ENCODE measurements at regions not wholly inside any gene's neighbourhood (a gene's known extent, or its start where the extent isn't known, plus 50 kb on each side); places are given as distances from the start of the nearest gene placed in this dataset.

DNA sequence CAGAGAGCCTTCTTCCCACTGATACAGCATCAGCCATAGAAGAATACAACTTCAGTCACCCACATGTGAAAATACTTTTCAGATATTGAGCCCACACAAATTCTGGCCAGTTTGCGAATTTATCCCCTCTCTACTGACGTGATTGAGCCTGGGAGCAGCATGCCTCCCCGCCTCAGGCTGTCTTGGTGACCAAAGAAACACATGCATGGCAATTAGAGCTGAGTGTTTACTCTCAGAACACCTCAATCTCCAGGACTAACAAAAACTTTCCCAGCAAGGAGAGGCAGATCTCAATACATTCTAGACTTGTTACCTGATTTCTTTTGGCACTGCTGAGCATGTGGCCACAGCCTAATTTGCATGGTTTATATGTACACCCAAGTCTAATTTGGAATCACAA is 122.5 kb downstream of the TMEM26 start:
- no peak for TF ChIP-seq ZFX (IDR thresholded peaks at IDR 0.05)
- TF ChIP-seq, protein P1, sequence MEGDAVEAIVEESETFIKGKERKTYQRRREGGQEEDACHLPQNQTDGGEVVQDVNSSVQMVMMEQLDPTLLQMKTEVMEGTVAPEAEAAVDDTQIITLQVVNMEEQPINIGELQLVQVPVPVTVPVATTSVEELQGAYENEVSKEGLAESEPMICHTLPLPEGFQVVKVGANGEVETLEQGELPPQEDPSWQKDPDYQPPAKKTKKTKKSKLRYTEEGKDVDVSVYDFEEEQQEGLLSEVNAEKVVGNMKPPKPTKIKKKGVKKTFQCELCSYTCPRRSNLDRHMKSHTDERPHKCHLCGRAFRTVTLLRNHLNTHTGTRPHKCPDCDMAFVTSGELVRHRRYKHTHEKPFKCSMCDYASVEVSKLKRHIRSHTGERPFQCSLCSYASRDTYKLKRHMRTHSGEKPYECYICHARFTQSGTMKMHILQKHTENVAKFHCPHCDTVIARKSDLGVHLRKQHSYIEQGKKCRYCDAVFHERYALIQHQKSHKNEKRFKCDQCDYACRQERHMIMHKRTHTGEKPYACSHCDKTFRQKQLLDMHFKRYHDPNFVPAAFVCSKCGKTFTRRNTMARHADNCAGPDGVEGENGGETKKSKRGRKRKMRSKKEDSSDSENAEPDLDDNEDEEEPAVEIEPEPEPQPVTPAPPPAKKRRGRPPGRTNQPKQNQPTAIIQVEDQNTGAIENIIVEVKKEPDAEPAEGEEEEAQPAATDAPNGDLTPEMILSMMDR (conservative IDR thresholded peaks at IDR 0.05): no peak
- no peak overlapping the region for H3K27ac ChIP-seq

DNA sequence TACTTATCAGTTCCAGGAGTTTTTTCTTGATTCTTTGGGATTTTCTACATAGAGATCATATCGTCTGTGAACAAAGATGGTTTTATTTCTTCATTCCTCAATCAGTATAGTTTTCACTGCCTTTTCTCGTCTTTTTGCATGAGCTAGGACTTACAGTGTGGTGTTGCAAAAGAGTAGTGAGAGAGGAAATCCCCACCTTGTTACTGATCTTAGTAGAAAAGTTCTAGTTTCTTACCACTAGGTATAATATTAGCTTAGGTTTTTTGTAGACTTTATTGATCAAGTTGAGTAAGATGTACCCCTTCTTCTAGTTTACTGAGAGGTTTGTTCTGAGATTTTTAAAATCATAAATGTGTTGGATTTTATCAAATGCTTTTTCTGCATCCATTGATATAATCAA is 123.3 kb downstream of the TMEM26 start:
- TF ChIP-seq ZFX (IDR thresholded peaks at IDR 0.05): no peak
- TF ChIP-seq, protein P1 (conservative IDR thresholded peaks at IDR 0.05): no peak

DNA sequence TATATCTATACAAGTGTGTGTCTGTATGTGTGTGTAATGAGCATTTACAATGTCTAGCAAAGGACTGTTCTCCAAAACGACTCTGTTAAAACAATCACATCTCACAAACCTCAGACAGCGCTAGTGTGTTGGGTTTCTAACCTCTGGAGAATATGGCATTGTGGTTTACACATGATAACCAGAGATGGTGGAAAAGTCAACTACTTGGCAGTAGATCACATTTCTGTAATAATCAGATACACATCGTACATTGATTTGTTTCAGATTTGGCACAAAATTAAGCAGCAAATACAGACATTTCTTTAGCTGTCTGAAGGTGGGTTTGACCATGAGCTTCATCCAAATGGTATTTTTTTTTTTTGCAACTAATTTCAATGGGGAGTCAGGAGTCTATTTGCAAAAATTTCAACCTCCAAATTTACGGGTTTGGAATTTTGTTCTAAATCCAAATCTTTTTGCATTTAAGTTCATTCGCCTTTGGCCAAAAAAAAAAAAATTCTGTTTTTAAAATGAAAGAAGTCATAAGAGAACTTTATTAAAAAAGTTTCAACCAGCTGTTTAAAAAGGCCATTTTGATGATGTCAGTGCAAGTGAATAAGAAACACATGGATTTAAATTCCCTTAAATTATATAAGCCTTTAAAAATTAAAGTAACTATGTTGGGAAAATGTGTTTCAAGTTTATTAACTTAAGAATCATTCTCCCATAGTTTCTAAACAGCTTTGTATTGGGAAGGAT is 127.8 kb downstream of the TMEM26 start:
- no peak for TF ChIP-seq ZFX (IDR thresholded peaks at IDR 0.05)
- TF ChIP-seq, protein P1 (conservative IDR thresholded peaks at IDR 0.05): no peak
- no peak overlapping the region for H3K27ac ChIP-seq

More for the DNA sequence above, 123.3 kb downstream of the TMEM26 start:
- no peak overlapping the region for H3K27ac ChIP-seq

DNA sequence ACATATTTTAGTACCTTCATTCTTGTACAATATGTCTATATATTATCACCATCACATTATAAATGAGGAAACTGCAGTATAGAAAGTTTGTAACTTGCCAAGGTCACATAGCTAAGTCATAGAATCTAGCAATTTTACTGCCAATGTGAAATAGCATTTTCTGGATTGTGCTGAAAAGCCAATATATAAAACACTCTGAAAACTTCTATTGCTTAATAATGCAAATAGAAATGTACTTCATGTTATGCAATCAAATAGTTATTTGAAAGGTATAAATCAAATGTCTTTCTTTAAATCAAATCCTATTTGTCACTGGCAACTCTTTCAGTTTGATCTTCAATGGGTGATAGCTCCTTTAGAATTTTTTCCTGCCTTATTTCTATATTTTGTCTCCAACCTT is 129.5 kb downstream of the TMEM26 start:
- H3K27ac ChIP-seq: no peak overlapping the region
- TF ChIP-seq ZFX (IDR thresholded peaks at IDR 0.05): no peak
- TF ChIP-seq, protein P1 (conservative IDR thresholded peaks at IDR 0.05): no peak

DNA sequence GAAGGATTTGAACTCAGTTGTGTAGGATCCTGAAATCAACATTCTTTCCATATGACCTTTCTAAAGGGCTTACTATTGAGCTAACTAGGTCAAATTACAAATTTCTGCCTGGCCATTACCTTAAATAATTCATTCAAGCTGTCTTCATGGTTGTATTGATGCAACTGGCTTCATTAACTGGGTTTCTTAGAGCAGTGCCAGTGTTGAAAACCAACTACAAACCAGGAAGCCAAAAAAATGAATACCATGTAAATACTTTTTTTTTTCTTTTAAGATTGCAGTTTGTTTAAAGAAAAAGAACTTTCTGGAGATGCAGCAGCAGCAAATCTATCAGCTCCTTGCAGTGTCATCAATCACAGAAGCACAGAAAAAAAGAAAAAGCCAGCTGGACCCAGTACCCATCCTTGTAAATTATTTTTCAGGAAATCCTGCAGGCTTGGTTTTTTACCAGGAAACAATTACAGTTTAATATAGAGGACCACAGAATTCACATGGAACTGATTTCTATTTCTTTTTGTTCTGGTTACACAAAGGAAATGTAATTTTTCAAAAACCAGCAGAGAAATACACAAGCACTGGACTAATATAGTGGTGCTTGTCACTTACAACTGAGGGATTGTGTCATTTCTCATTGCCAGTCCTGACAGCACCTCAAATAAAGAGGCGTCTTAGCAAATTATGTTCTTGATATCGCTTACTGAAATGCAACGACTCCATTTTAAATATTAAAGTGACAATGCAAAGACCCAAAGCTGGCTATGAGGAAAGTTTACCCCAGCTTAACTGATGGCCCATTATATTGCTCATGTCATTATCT is 131.9 kb downstream of the TMEM26 start:
- H3K27ac ChIP-seq: no peak overlapping the region
- TF ChIP-seq, protein P1 (conservative IDR thresholded peaks at IDR 0.05): no peak
- no peak for TF ChIP-seq ZFX (IDR thresholded peaks at IDR 0.05)

DNA sequence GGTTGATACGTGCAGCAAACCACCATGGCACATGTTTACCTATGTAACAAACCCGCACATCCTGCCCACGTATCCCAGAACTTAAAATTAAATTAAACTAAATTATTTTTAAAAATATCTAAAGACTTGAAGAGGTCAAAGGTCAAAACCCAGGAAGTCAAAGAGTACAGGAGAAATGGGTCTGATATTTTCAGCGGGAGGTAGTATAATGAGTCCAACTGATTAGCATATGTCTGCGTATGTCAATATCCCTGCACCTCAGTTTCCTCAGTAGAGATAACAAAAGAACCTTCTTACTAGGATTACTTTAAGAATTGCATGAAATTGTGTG is 133.0 kb downstream of the TMEM26 start:
- H3K27ac ChIP-seq: no peak overlapping the region
- TF ChIP-seq, protein P1 (conservative IDR thresholded peaks at IDR 0.05): no peak
- no peak for TF ChIP-seq ZFX (IDR thresholded peaks at IDR 0.05)
